Epithelial cell of esophagus (primary cell): ENCODE measurements at regions not wholly inside any gene's neighbourhood (a gene's known extent, or its start where the extent isn't known, plus 50 kb on each side); places are given as distances from the start of the nearest gene placed in this dataset.

Source experiments
- DNase-seq: peaks from one replicate; pipeline ENCODE4 v3.0.0; 2010; ENCODE audit warnings: low read depth
- H3K4me3 ChIP-seq: 2 replicates; pipeline ENCODE4 v1.5.1; 2011; ENCODE audit warnings: mild to moderate bottlenecking, low read length, control low read depth
- CTCF ChIP-seq: IDR thresholded peaks from 2 replicates; pipeline ENCODE4 v1.5.1; 2011; ENCODE audit warnings: low read depth, mild to moderate bottlenecking, low read length, control low read depth, inconsistent platforms; ENCODE audit not compliant: insufficient read depth; ENCODE audit errors: missing control alignments

DNA sequence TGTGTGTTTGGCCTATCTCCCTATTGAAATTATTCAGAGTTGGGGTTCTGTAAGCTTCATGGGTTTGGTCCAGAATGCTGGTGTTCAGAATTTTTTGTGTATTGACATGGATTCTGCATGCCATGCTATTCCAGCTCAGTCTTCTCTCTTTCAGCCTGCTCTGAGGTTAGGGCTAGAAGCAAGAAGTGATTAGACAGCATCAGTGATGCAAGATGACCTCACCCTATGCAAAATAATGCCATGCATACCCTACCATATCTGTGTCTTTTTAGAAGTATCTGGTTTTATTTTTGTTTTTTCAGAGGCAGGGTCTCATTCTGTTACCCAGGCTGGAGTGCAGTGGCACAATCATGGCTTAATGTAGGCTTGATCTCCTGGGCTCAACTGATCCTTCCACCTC is 175.6 kb upstream of the SKOR2 start:
- no peak overlapping the region for H3K4me3 ChIP-seq
- no peak for DNase-seq
- no peak for TF ChIP-seq CTCF

DNA sequence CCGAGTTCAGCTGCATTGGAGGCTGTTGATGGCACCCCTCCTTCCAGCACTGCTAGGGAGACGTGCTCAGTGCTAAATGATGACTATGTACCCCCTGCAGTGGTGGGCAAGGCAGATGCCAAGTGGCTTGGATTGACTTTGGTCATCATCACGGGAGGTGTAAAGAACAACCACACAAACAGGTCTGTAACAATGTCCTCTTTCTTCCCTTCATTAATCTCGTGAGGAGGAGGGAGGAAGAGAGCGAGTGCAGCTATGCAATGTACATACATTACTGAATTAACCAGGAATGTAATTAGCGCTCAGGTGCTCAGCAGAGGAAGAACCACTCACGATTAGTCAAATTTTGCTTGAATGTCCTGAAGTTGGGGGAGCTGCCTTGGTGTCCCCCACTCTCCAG is 173.9 kb upstream of the SKOR2 start:
- no peak for DNase-seq

GRCh38 chr18:47422524-47422923 is 171.1 kb upstream of the SKOR2 start:
- no peak for DNase-seq

More for the DNA sequence above, 173.9 kb upstream of the SKOR2 start:
- no peak for TF ChIP-seq CTCF
- H3K4me3 ChIP-seq: no peak overlapping the region

DNA sequence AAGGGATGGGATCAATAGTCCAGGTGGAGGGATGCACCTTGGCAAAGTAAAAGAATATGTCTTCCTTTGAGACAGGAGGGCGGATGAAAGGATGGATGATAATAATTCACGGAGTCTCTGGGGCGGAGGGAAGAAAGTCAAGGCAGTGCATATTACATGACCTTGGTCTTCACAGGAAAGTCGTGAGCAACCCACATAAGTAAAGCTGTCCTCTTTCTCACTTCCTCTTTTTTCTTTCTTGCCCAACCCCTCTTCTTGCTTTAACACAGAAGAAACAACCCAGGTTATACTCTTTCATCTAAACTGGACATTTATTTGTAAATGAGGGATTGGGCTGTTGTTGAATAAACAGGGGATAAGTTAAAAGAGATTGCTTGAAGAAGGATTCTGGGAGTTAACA is 168.7 kb upstream of the SKOR2 start:
- no peak overlapping the region for H3K4me3 ChIP-seq
- TF ChIP-seq CTCF: no peak
- DNase-seq: no peak

More at GRCh38 chr18:47422524-47422923, 171.1 kb upstream of the SKOR2 start:
- no peak for TF ChIP-seq CTCF
- no peak overlapping the region for H3K4me3 ChIP-seq

DNA sequence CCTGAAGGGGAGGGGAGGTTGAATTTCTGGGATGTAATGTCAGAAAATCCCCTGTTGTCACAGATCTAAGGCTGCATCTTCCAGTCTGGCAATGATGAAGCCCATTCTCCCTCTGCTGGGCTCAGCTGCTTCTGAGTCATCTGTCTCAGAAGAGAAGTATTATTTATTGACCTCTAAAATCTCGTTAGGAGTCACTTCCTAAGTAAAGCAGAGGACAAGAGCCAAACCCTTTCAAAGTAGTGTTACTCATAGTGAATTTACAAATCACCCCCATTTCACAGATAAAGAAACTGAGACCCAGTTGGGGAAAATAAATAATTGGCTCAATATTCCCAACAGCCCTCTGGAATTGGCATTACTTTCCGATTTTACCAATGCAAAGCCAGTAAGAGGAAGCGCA is 167.3 kb upstream of the SKOR2 start:
- DNase-seq: no peak
- TF ChIP-seq CTCF: no peak
- H3K4me3 ChIP-seq: no peak overlapping the region

DNA sequence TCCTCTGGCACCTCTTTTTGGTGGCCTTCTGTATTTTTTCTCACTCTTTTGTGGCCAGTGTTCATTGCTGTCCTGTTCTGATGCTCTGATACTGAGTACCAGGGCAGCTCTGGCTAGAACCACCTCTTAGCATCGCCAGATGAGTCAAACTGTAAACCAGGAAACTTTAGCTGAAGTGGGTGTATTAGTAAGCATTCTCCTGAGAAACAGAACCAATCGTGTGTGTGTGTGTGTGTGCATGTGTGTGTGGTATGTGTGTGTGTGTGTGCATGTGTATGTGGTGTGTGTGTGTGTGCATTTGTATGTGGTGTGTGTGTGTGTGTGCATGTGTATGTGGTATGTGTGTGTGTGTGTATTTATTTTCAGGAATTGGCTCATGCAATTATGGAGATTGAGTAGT is 166.3 kb upstream of the SKOR2 start:
- no peak for TF ChIP-seq CTCF
- no peak overlapping the region for H3K4me3 ChIP-seq
- DNase-seq: no peak

- no peak for TF ChIP-seq CTCF
- no peak for DNase-seq
- H3K4me3 ChIP-seq: no peak overlapping the region
Observed at GRCh38 chr18:47415881-47416280, 164.4 kb upstream of the SKOR2 start.
